Colonic mucosa (tissue), 4 donors: ENCODE measurements at regions not wholly inside any gene's neighbourhood (a gene's known extent, or its start where the extent isn't known, plus 50 kb on each side); places are given as distances from the start of the nearest gene placed in this dataset.
"Not testable (repeated sequence)": the region's sequence is repeated elsewhere in the genome, so short reads cannot be mapped to it uniquely, and the experiment has no call there.

Experiments used
- DNase-seq: peaks from one replicate; pipeline ENCODE4 v3.0.0-alpha.2; 2020
- H3K27ac ChIP-seq: fragments of 200-600 bp; one replicate; pipeline ENCODE4 v1.8.0; 2021
- H3K27me3 ChIP-seq: fragments of 200-600 bp; one replicate; pipeline ENCODE4 v1.8.0; 2021
- H3K36me3 ChIP-seq: fragments of 200-600 bp; one replicate; pipeline ENCODE4 v1.8.0; 2021
- H3K4me1 ChIP-seq: fragments of 200-600 bp; one replicate; pipeline ENCODE4 v1.8.0; 2021; ENCODE audit warnings: mild to moderate bottlenecking
- H3K4me3 ChIP-seq: fragments of 200-600 bp; one replicate; pipeline ENCODE4 v1.8.0; 2021
- H3K9ac ChIP-seq, 2 donors: one replicate each; pipeline ENCODE4 v1.7.0; 2013; ENCODE audit warnings: control low read depth in 2 of 2, low read depth in 2 of 2, low read length in 2 of 2
- H3K9me3 ChIP-seq: fragments of 200-600 bp; one replicate; pipeline ENCODE4 v1.8.0; 2021
- CTCF ChIP-seq: fragments of 200-600 bp; IDR thresholded peaks from one replicate; pipeline ENCODE4 v1.8.0; 2022; ENCODE audit warnings: antibody characterized with exemption, mild to moderate bottlenecking
- intact Hi-C: fragments of 100-400 bp; cut with DNase I; formaldehyde crosslinking; loops from one replicate; pipeline ENCODE4 v1.14.1; 2022
- donor health status: healthy.
- donor health status: DM: no; HTN: no; CAD: no.
- donor health status: DM: no; HTN: no; CAD: no.

- no peaks in the 10 kb centered on the region for H3K36me3 ChIP-seq
- no peak overlapping the region for H3K4me3 ChIP-seq
- no peak overlapping the region for H3K9ac ChIP-seq
- H3K27me3 ChIP-seq = no peaks in the 10 kb centered on the region
- H3K27ac ChIP-seq = no peak overlapping the region
- no peaks in the 10 kb centered on the region for H3K9me3 ChIP-seq
- no peaks in the 10 kb centered on the region for H3K4me1 ChIP-seq
- no peak for DNase-seq
- no peak for TF ChIP-seq CTCF
- intact Hi-C loops = no loop called here
Observed at GRCh38 chr4:45425135-45425534, 698.7 kb downstream of the GABRG1 start.

GRCh38 chr4:45423896-45424295 lies 697.5 kb upstream of the GNPDA2 start:
- Histone ChIP-seq H3K9me3 (no peaks in the 10 kb centered on the region), H3K4me1 (no peaks in the 10 kb centered on the region), H3K27ac (no peak overlapping the region), H3K27me3 (no peaks in the 10 kb centered on the region), H3K4me3 (no peak overlapping the region), H3K36me3 (no peaks in the 10 kb centered on the region), H3K9ac (no peak overlapping the region)
- intact Hi-C loops = no loop called here
- DNase-seq = no peak
- no peak for TF ChIP-seq CTCF

GRCh38 chr4:45420091-45420674 lies 693.8 kb upstream of the GNPDA2 start:
- intact Hi-C loops, H3K27me3 ChIP-seq: not testable (repeated sequence)

DNA sequence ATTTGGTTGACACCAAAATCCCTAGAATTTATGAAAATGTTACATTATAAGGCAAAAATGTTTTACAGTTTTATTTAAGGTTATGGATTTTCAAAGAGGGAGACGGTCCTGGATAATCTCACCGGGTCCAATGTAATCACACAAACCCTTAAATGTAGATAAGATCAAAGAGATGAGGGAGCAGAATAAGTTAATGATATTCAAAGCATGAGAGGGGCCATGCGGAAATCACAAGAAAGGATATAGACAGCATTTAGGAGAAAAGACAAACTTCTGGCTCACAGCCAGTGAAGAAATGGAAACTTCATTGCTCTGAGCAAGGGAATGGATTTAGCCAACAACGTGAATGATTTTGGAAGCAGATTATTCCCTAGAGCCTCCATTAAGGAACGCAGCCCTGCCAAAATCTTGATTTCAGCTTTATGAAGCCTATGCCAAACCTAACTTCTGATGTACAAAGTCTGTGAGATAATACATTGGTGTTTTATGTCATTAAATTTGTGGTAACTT lies 684.4 kb upstream of the GNPDA2 start:
- Histone ChIP-seq H3K9me3 (no peaks in the 10 kb centered on the region), H3K36me3 (no peaks in the 10 kb centered on the region)
- DNase-seq = no peak

More at GRCh38 chr4:45420091-45420674, 693.8 kb upstream of the GNPDA2 start:
- H3K9me3 ChIP-seq, H3K4me1 ChIP-seq, H3K27ac ChIP-seq, H3K36me3 ChIP-seq, H3K4me3 ChIP-seq, H3K9ac ChIP-seq, DNase-seq: not testable (repeated sequence)

DNA sequence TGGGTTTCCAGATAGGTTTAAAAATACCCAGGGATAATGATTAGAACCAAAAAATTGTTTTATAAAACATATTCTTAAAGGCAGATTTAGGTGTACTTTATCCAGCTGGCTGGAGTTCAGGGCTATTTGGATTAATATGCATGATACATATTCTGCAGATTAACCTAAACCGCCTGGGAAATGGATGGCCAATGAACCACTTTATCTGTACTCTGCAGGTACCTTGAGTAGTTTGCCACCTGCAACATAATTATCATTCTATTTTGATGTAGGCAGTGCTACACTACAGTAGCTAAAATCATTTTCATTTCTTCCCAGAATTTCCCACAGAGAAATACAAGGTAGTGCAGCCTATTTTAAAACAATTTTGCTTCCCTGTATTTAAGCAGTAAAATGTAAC lies 683.2 kb upstream of the GNPDA2 start:
- intact Hi-C loops = no loop called here
- Histone ChIP-seq H3K9ac (no peak overlapping the region), H3K27ac (no peak overlapping the region), H3K4me3 (no peak overlapping the region), H3K36me3 (no peaks in the 10 kb centered on the region), H3K9me3 (no peaks in the 10 kb centered on the region), H3K4me1 (no peaks in the 10 kb centered on the region), H3K27me3 (no peaks in the 10 kb centered on the region)
- DNase-seq = no peak
- no peak for TF ChIP-seq CTCF

More for the DNA sequence above, 684.4 kb upstream of the GNPDA2 start:
- no peak overlapping the region for H3K27ac ChIP-seq
- H3K4me3 ChIP-seq = no peak overlapping the region
- H3K4me1 ChIP-seq = no peaks in the 10 kb centered on the region
- intact Hi-C loops = no loop called here
- H3K9ac ChIP-seq = no peak overlapping the region
- TF ChIP-seq CTCF = no peak
- H3K27me3 ChIP-seq = no peaks in the 10 kb centered on the region

GRCh38 chr4:45408996-45409395 lies 682.6 kb upstream of the GNPDA2 start:
- intact Hi-C loops = no loop called here
- DNase-seq = no peak
- H3K4me1 ChIP-seq = no peaks in the 10 kb centered on the region
- no peak overlapping the region for H3K27ac ChIP-seq
- no peak overlapping the region for H3K4me3 ChIP-seq
- no peak for TF ChIP-seq CTCF
- no peak overlapping the region for H3K9ac ChIP-seq
- no peaks in the 10 kb centered on the region for H3K36me3 ChIP-seq
- no peaks in the 10 kb centered on the region for H3K27me3 ChIP-seq
- no peaks in the 10 kb centered on the region for H3K9me3 ChIP-seq
